HEK293 (cell line): ENCODE measurements at regions not wholly inside any gene's neighbourhood (a gene's known extent, or its start where the extent isn't known, plus 50 kb on each side); places are given as distances from the start of the nearest gene placed in this dataset.

Source experiments
- CTCF ChIA-PET: fragments of 350-600 bp; formaldehyde crosslinking; extraction: SDS; loops from one replicate; lab custom pipeline; 2021; ENCODE audit warnings: antibody characterized with exemption; lab: Yijun Ruan, JAX
- POLR2A ChIA-PET: fragments of 300-600 bp; formaldehyde crosslinking; extraction: SDS; loops from one replicate; lab custom pipeline; 2020; ENCODE audit warnings: antibody characterized with exemption, inconsistent platforms; lab: Yijun Ruan, JAX
- H3K27ac ChIP-seq: fragments of 200-500 bp; sonication (Bioruptor generic); 2 replicates; pipeline ENCODE4 v1.5.1; 2014; ENCODE audit warnings: low read depth, low read length, control low read depth, inconsistent platforms; ENCODE audit errors: extremely low read depth
- H3K36me3 ChIP-seq, 2 experiments: fragments of 200-500 bp in 1 of 2; sonication (Bioruptor generic) in 1 of 2; 1 replicate in 1 of 2; 2 replicates in 1 of 2; pipeline ENCODE4 v1.5.1; 2014 to 2017; ENCODE audit warnings: inconsistent platforms in 2 of 2, low read length in 2 of 2; ENCODE audit not compliant: control insufficient read depth in 2 of 2, insufficient read depth in 1 of 2
- H3K4me1 ChIP-seq: fragments of 200-500 bp; sonication (Bioruptor generic); 2 replicates; pipeline ENCODE4 v1.5.1; 2014; ENCODE audit warnings: mild to moderate bottlenecking, low read length, inconsistent platforms; ENCODE audit not compliant: control insufficient read depth, insufficient read depth
- H3K4me3 ChIP-seq: 2 replicates; pipeline ENCODE4 v1.5.1; 2011; ENCODE audit warnings: low read depth, mild to moderate bottlenecking, control low read depth, low read length, moderate library complexity
- H3K9me3 ChIP-seq: fragments of 200-500 bp; sonication (Bioruptor generic); 2 replicates; pipeline ENCODE4 v1.5.1; 2014; ENCODE audit warnings: low read depth, low read length, inconsistent platforms; ENCODE audit not compliant: control insufficient read depth, insufficient read depth
- RBAK ChIP-seq: fragments of 450-650 bp; formaldehyde crosslinking; IDR thresholded peaks from 2 replicates; pipeline ENCODE4 v1.5.1; 2016; ENCODE audit warnings: missing biosample characterization, missing genetic modification characterization
- SP3 ChIP-seq: fragments of 450-650 bp; formaldehyde crosslinking; IDR thresholded peaks from 2 replicates; pipeline ENCODE4 v1.5.1; 2016; ENCODE audit warnings: missing biosample characterization, missing genetic modification characterization
- ZBTB20 ChIP-seq: fragments of 450-650 bp; formaldehyde crosslinking; IDR thresholded peaks from 2 replicates; pipeline ENCODE4 v1.5.1; 2016; ENCODE audit warnings: missing biosample characterization, missing genetic modification characterization
- ZNF132 ChIP-seq: fragments of 450-650 bp; formaldehyde crosslinking; IDR thresholded peaks from 2 replicates; pipeline ENCODE4 v1.5.1; 2017; ENCODE audit warnings: missing biosample characterization, missing genetic modification characterization, borderline replicate concordance
- ZNF146 ChIP-seq: fragments of 450-650 bp; formaldehyde crosslinking; IDR thresholded peaks from 2 replicates; pipeline ENCODE4 v1.5.1; 2016; ENCODE audit warnings: missing biosample characterization, missing genetic modification characterization
- ZNF2 ChIP-seq: fragments of 450-650 bp; formaldehyde crosslinking; IDR thresholded peaks from 2 replicates; pipeline ENCODE4 v1.5.1; 2016; ENCODE audit warnings: missing biosample characterization, missing genetic modification characterization
- ZNF280C ChIP-seq: fragments of 450-650 bp; formaldehyde crosslinking; IDR thresholded peaks from 2 replicates; pipeline ENCODE4 v1.5.1; 2016; ENCODE audit warnings: missing biosample characterization, missing genetic modification characterization
- ZNF423 ChIP-seq: fragments of 450-650 bp; formaldehyde crosslinking; IDR thresholded peaks from 2 replicates; pipeline ENCODE4 v1.5.1; 2016; ENCODE audit warnings: missing biosample characterization, missing genetic modification characterization
- ZNF501 ChIP-seq: fragments of 450-650 bp; formaldehyde crosslinking; IDR thresholded peaks from 2 replicates; pipeline ENCODE4 v1.5.1; 2016; ENCODE audit warnings: missing biosample characterization, missing genetic modification characterization
- ZNF514 ChIP-seq: fragments of 450-650 bp; formaldehyde crosslinking; IDR thresholded peaks from 2 replicates; pipeline ENCODE4 v1.5.1; 2016; ENCODE audit warnings: missing biosample characterization, missing genetic modification characterization
- ZNF544 ChIP-seq: fragments of 450-650 bp; formaldehyde crosslinking; IDR thresholded peaks from 2 replicates; pipeline ENCODE4 v1.5.0; 2017; ENCODE audit warnings: missing biosample characterization, missing genetic modification characterization
- ZNF610 ChIP-seq: fragments of 450-650 bp; formaldehyde crosslinking; IDR thresholded peaks from 2 replicates; pipeline ENCODE4 v1.5.1; 2016; ENCODE audit warnings: missing biosample characterization, missing genetic modification characterization, borderline replicate concordance
- ZNF654 ChIP-seq: fragments of 450-650 bp; formaldehyde crosslinking; IDR thresholded peaks from 2 replicates; pipeline ENCODE4 v1.5.1; 2016; ENCODE audit warnings: low read depth, missing biosample characterization, missing genetic modification characterization
- ZNF791 ChIP-seq: fragments of 450-650 bp; formaldehyde crosslinking; IDR thresholded peaks from 2 replicates; pipeline ENCODE4 v1.5.1; 2016; ENCODE audit warnings: missing biosample characterization, missing genetic modification characterization
- ZSCAN23 ChIP-seq: fragments of 450-650 bp; formaldehyde crosslinking; IDR thresholded peaks from 2 replicates; pipeline ENCODE4 v1.5.1; 2016; ENCODE audit warnings: missing biosample characterization, missing genetic modification characterization
- ZSCAN4 ChIP-seq: fragments of 450-650 bp; formaldehyde crosslinking; IDR thresholded peaks from 2 replicates; pipeline ENCODE4 v1.5.1; 2017; ENCODE audit warnings: missing biosample characterization, missing genetic modification characterization
- TF ChIP-seq, protein P1 (sequence below): fragments of 450-650 bp; IDR thresholded peaks from 2 replicates; pipeline ENCODE4 v1.5.1; 2018; ENCODE audit warnings: missing biosample characterization, mild to moderate bottlenecking, missing genetic modification characterization
- TF ChIP-seq, protein P2 (sequence below): fragments of 450-650 bp; formaldehyde crosslinking; IDR thresholded peaks from 2 replicates; pipeline ENCODE4 v1.5.1; 2016; ENCODE audit warnings: missing biosample characterization, missing genetic modification characterization
- TF ChIP-seq, protein P3 (sequence below): fragments of 450-650 bp; formaldehyde crosslinking; IDR thresholded peaks from 2 replicates; pipeline ENCODE4 v1.5.1; 2016; ENCODE audit warnings: missing biosample characterization, missing genetic modification characterization, borderline replicate concordance

DNA sequence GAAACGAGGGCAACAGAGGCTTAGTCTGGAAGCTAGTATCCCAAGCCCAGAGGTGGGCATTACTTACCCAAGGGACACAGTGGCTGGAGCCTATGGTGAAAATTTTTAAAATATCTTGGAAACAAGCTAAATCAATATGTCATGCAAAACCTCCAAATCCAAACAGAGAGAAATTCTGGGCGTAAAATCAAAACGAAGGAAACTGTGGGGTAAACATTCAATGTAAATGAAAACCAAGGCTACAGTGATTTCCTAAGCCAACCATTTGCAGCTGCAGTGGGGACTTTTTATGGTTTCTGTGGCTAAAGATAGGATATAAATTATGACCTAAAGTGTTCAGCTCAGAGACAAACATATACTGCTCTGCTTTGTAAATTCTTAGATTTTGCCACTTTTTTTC lies 507.7 kb upstream of the DIAPH2 start (continued):
- TF ChIP-seq ZNF280C (tag by site-specific recombination): no peak
- TF ChIP-seq ZNF423 (tag by site-specific recombination): no peak
- TF ChIP-seq ZNF2 (tag by site-specific recombination): no peak
- no peak for TF ChIP-seq ZBTB20 (tag by site-specific recombination)

GRCh38 chrX:96181605-96182004 lies 503.0 kb upstream of the DIAPH2 start:
- POLR2A ChIA-PET: no interaction called here
- H3K9me3 ChIP-seq: no peaks in the 10 kb centered on the region
- no peaks in the 10 kb centered on the region for H3K36me3 ChIP-seq
- TF ChIP-seq ZSCAN4 (no peak), ZNF514 (no peak), SP3 (no peak), ZNF791 (no peak), RBAK (no peak), ZNF654 (no peak), ZNF146 (tag by site-specific recombination) (no peak), ZNF610 (tag by site-specific recombination) (no peak), ZNF132 (tag by site-specific recombination) (no peak), ZNF544 (tag by site-specific recombination) (no peak), ZNF501 (no peak), ZSCAN23 (tag by site-specific recombination) (no peak)
- TF ChIP-seq, protein P1, sequence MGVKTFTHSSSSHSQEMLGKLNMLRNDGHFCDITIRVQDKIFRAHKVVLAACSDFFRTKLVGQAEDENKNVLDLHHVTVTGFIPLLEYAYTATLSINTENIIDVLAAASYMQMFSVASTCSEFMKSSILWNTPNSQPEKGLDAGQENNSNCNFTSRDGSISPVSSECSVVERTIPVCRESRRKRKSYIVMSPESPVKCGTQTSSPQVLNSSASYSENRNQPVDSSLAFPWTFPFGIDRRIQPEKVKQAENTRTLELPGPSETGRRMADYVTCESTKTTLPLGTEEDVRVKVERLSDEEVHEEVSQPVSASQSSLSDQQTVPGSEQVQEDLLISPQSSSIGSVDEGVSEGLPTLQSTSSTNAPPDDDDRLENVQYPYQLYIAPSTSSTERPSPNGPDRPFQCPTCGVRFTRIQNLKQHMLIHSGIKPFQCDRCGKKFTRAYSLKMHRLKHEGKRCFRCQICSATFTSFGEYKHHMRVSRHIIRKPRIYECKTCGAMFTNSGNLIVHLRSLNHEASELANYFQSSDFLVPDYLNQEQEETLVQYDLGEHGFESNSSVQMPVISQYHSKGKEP (tag by site-specific recombination): no peak
- TF ChIP-seq, protein P2, sequence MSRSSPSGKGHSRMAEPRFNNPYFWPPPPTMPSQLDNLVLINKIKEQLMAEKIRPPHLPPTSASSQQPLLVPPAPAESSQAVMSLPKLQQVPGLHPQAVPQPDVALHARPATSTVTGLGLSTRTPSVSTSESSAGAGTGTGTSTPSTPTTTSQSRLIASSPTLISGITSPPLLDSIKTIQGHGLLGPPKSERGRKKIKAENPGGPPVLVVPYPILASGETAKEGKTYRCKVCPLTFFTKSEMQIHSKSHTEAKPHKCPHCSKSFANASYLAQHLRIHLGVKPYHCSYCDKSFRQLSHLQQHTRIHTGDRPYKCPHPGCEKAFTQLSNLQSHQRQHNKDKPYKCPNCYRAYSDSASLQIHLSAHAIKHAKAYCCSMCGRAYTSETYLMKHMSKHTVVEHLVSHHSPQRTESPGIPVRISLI (tag by site-specific recombination): no peak
- TF ChIP-seq, protein P3, sequence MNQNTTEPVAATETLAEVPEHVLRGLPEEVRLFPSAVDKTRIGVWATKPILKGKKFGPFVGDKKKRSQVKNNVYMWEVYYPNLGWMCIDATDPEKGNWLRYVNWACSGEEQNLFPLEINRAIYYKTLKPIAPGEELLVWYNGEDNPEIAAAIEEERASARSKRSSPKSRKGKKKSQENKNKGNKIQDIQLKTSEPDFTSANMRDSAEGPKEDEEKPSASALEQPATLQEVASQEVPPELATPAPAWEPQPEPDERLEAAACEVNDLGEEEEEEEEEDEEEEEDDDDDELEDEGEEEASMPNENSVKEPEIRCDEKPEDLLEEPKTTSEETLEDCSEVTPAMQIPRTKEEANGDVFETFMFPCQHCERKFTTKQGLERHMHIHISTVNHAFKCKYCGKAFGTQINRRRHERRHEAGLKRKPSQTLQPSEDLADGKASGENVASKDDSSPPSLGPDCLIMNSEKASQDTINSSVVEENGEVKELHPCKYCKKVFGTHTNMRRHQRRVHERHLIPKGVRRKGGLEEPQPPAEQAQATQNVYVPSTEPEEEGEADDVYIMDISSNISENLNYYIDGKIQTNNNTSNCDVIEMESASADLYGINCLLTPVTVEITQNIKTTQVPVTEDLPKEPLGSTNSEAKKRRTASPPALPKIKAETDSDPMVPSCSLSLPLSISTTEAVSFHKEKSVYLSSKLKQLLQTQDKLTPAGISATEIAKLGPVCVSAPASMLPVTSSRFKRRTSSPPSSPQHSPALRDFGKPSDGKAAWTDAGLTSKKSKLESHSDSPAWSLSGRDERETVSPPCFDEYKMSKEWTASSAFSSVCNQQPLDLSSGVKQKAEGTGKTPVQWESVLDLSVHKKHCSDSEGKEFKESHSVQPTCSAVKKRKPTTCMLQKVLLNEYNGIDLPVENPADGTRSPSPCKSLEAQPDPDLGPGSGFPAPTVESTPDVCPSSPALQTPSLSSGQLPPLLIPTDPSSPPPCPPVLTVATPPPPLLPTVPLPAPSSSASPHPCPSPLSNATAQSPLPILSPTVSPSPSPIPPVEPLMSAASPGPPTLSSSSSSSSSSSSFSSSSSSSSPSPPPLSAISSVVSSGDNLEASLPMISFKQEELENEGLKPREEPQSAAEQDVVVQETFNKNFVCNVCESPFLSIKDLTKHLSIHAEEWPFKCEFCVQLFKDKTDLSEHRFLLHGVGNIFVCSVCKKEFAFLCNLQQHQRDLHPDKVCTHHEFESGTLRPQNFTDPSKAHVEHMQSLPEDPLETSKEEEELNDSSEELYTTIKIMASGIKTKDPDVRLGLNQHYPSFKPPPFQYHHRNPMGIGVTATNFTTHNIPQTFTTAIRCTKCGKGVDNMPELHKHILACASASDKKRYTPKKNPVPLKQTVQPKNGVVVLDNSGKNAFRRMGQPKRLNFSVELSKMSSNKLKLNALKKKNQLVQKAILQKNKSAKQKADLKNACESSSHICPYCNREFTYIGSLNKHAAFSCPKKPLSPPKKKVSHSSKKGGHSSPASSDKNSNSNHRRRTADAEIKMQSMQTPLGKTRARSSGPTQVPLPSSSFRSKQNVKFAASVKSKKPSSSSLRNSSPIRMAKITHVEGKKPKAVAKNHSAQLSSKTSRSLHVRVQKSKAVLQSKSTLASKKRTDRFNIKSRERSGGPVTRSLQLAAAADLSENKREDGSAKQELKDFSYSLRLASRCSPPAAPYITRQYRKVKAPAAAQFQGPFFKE (tag by site-specific recombination): no peak
- CTCF ChIA-PET: interaction anchor here (0.7 to 2.7 kb wide), 4 partner anchors 51 to 434 kb away, joined by 3 to 21 read pairs (median 4); no protein-coding TSS in a partner anchor
- no peaks in the 10 kb centered on the region for H3K4me1 ChIP-seq
- H3K27ac ChIP-seq: no peak overlapping the region
- no peak overlapping the region for H3K4me3 ChIP-seq
